Endodermal cell (in vitro differentiated cells): ENCODE measurements at regions not wholly inside any gene's neighbourhood (a gene's known extent, or its start where the extent isn't known, plus 50 kb on each side); places are given as distances from the start of the nearest gene placed in this dataset.

Experiments
- DNase-seq: peaks from one replicate; pipeline ENCODE4 v3.0.0-alpha.2; 2017
- H3K27ac ChIP-seq: 2 replicates; pipeline ENCODE4 v1.5.1; 2013; ENCODE audit warnings: mild to moderate bottlenecking, low read depth, low read length, moderate library complexity
- H3K27me3 ChIP-seq: 2 replicates; pipeline ENCODE4 v1.6.1; 2013; ENCODE audit warnings: mild to moderate bottlenecking, low read length, moderate library complexity; ENCODE audit not compliant: insufficient read depth, control insufficient read depth, poor library complexity, severe bottlenecking
- H3K36me3 ChIP-seq: 2 replicates; pipeline ENCODE4 v1.7.0; 2013; ENCODE audit warnings: mild to moderate bottlenecking, low read length, moderate library complexity; ENCODE audit not compliant: control insufficient read depth, insufficient read depth
- H3K4me1 ChIP-seq: one replicate; pipeline ENCODE4 v1.7.0; 2013; ENCODE audit warnings: low read length; ENCODE audit not compliant: control insufficient read depth, insufficient read depth
- H3K4me3 ChIP-seq: 2 replicates; pipeline ENCODE4 v1.5.1; 2013; ENCODE audit warnings: mild to moderate bottlenecking, low read length, moderate library complexity
- H3K9ac ChIP-seq: 2 replicates; pipeline ENCODE4 v1.6.1; 2013; ENCODE audit warnings: mild to moderate bottlenecking, low read length, moderate library complexity; ENCODE audit not compliant: poor library complexity, severe bottlenecking; ENCODE audit errors: extremely low read depth
- H3K9me3 ChIP-seq: 2 replicates; pipeline ENCODE4 v1.6.1; 2013; ENCODE audit warnings: mild to moderate bottlenecking, low read length, moderate library complexity; ENCODE audit not compliant: control insufficient read depth
- H3K27ac Mint-ChIP-seq: 2 replicates; pipeline ENCODE4 v1.8.0; 2020; ENCODE audit warnings: mixed read lengths
- H3K27me3 Mint-ChIP-seq: 2 replicates; pipeline ENCODE4 v1.8.0; 2021; ENCODE audit warnings: mild to moderate bottlenecking, mixed read lengths; ENCODE audit not compliant: insufficient read depth
- H3K36me3 Mint-ChIP-seq: 2 replicates; pipeline ENCODE4 v1.8.0; 2020; ENCODE audit warnings: low read depth, mixed read lengths
- H3K4me1 Mint-ChIP-seq: 2 replicates; pipeline ENCODE4 v1.8.0; 2020; ENCODE audit warnings: mixed read lengths
- H3K4me3 Mint-ChIP-seq: 2 replicates; pipeline ENCODE4 v1.8.0; 2020; ENCODE audit warnings: mild to moderate bottlenecking, moderate library complexity, mixed read lengths
- H3K9me3 Mint-ChIP-seq: 2 replicates; pipeline ENCODE4 v1.8.0; 2020; ENCODE audit warnings: mild to moderate bottlenecking, mixed read lengths
- CTCF ChIP-seq: fragments of 200-600 bp; sonication (generic); conservative IDR thresholded peaks from 2 replicates; pipeline ENCODE4 v1.5.0; 2021; ENCODE audit warnings: antibody characterized with exemption, mild to moderate bottlenecking
- WGBS, 2 experiments: methylation state at CpG; one replicate each; pipeline versions ENCODE4 v1.1.5 to v1.1.7; 2013; ENCODE audit warnings: missing lambda C conversion rate in 2 of 2, mixed read lengths in 1 of 2; ENCODE audit not compliant: insufficient coverage in 1 of 2, insufficient read length in 1 of 2; 5-methylcytosine and 5-hydroxymethylcytosine counted together

GRCh38 chr13:99911965-99912566 lies 59.5 kb downstream of the ZIC5 start:
- Histone ChIP-seq H3K4me1 (peaks cover 12% of the 10 kb centered on the region), H3K36me3 (no peaks in the 10 kb centered on the region), H3K9me3 (no peaks in the 10 kb centered on the region), H3K27me3 (no peaks in the 10 kb centered on the region), H3K27ac (no peak overlapping the region), H3K9ac (no peak overlapping the region), H3K4me3 (no peak overlapping the region)
- Mint-ChIP-seq H3K9me3 (no peaks in the 10 kb centered on the region), H3K27me3 (peaks cover 6% of the 10 kb centered on the region), H3K27ac (peak overlapping the region; percentile 58), H3K36me3 (no peaks in the 10 kb centered on the region), H3K4me3 (no peak overlapping the region), H3K4me1 (peaks cover 35% of the 10 kb centered on the region)
- DNase-seq = no peak
- WGBS, 2 experiments = 79 to 81% methylated on average over 6 to 8 of the region's 8 CpGs
- TF ChIP-seq CTCF = no peak

GRCh38 chr13:99911069-99911964 lies 60.2 kb downstream of the ZIC5 start:
- TF ChIP-seq CTCF = no peak
- Histone ChIP-seq H3K9me3 (no peaks in the 10 kb centered on the region), H3K36me3 (no peaks in the 10 kb centered on the region), H3K27ac (no peak overlapping the region), H3K4me1 (peaks cover 12% of the 10 kb centered on the region), H3K27me3 (no peaks in the 10 kb centered on the region), H3K4me3 (no peak overlapping the region), H3K9ac (no peak overlapping the region)
- no peak overlapping the region for H3K4me3 Mint-ChIP-seq
- no peaks in the 10 kb centered on the region for H3K36me3 Mint-ChIP-seq
- H3K27me3 Mint-ChIP-seq = peaks cover 6% of the 10 kb centered on the region
- peak overlapping the region; percentile 58 for H3K27ac Mint-ChIP-seq
- H3K4me1 Mint-ChIP-seq = peaks cover 35% of the 10 kb centered on the region
- 85 to 86% methylated on average over 10 to 16 of the region's 16 CpGs for WGBS, 2 experiments
- DNase-seq = no peak
- H3K9me3 Mint-ChIP-seq = no peaks in the 10 kb centered on the region

GRCh38 chr13:99909836-99910619 lies 61.5 kb downstream of the ZIC5 start:
- H3K27me3 Mint-ChIP-seq = peaks cover 4% of the 10 kb centered on the region
- H3K4me1 Mint-ChIP-seq = peaks cover 43% of the 10 kb centered on the region
- no peak for DNase-seq
- Histone ChIP-seq H3K9me3 (no peaks in the 10 kb centered on the region), H3K4me3 (no peak overlapping the region), H3K27me3 (no peaks in the 10 kb centered on the region), H3K36me3 (no peaks in the 10 kb centered on the region), H3K27ac (no peak overlapping the region), H3K9ac (no peak overlapping the region), H3K4me1 (peaks cover 12% of the 10 kb centered on the region)
- H3K27ac Mint-ChIP-seq = no peak overlapping the region
- no peaks in the 10 kb centered on the region for H3K9me3 Mint-ChIP-seq
- no peak overlapping the region for H3K4me3 Mint-ChIP-seq
- TF ChIP-seq CTCF = no peak
- no peaks in the 10 kb centered on the region for H3K36me3 Mint-ChIP-seq
- WGBS, 2 experiments = 86 to 87% methylated on average over 4 to 5 of the region's 5 CpGs
